HepG2 (cell line): ENCODE measurements at regions not wholly inside any gene's neighbourhood (a gene's known extent, or its start where the extent isn't known, plus 50 kb on each side); places are given as distances from the start of the nearest gene placed in this dataset.

Source experiments
- ATAC-seq: fragments of 200-7000 bp; cut with Tn5 transposase; 3 replicates; pipeline ENCODE4 v1.9.1; 2020; ENCODE audit warnings: mild to moderate bottlenecking, moderate library complexity
- BruUV-seq: library from RNA; stranded (reverse); fragments of 400-500 nt; replicated peaks from 2 replicates; lab custom pipeline; 2021; lab: Mats Ljungman, UMichigan
- CTCF ChIA-PET: fragments of 300-600 bp; formaldehyde crosslinking; extraction: SDS; loops from one replicate; lab custom pipeline; 2021; ENCODE audit warnings: low total read pairs, inconsistent platforms, low intra/inter-chr PET ratio; lab: Yijun Ruan, JAX
- POLR2A ChIA-PET: fragments of 350-600 bp; sonication (Branson Sonifier 250); formaldehyde crosslinking; loops from one replicate; lab custom pipeline; 2020; ENCODE audit warnings: antibody characterized with exemption, inconsistent platforms; lab: Yijun Ruan, JAX
- DNase-seq: peaks from one replicate; pipeline ENCODE4 v3.0.0-alpha.2; 2015; ENCODE audit warnings: low spot score
- FAIRE-seq: peaks from 3 replicates; lab custom pipeline; 2011; peaks lifted over from hg19 to GRCh38; lab: Jason Lieb, UNC
- H2AFZ ChIP-seq: one replicate; pipeline ENCODE4 v1.6.1; 2011; ENCODE audit warnings: low read length, inconsistent platforms
- H3K27ac ChIP-seq: fragments of 300-600 bp; 3 replicates; pipeline ENCODE4 v1.8.0; 2011; ENCODE audit warnings: mixed run types, mild to moderate bottlenecking, mixed read lengths, low read length, inconsistent platforms; ENCODE audit not compliant: insufficient read depth; ENCODE audit errors: extremely low read length
- H3K27me3 ChIP-seq, 2 experiments: fragments of 200-600 bp in 1 of 2; 2 replicates in 1 of 2; 3 replicates in 1 of 2; pipeline versions ENCODE4 v1.6.0 to v1.8.0; 2011; ENCODE audit warnings: low read length in 2 of 2, mild to moderate bottlenecking in 2 of 2, moderate library complexity in 2 of 2, inconsistent platforms in 1 of 2; ENCODE audit not compliant: insufficient read depth in 2 of 2, control insufficient read depth in 1 of 2
- H3K36me3 ChIP-seq, 2 experiments: fragments of 200-600 bp in 1 of 2; replicated peaks in 1 of 2; 2 replicates in 1 of 2; 3 replicates in 1 of 2; pipeline versions ENCODE4 v1.5.1 to v1.8.0; 2011; ENCODE audit warnings: low read length in 2 of 2, inconsistent platforms in 1 of 2; ENCODE audit not compliant: insufficient read depth in 2 of 2, control insufficient read depth in 1 of 2
- H3K4me1 ChIP-seq: 2 replicates; pipeline ENCODE4 v1.5.1; 2012; ENCODE audit warnings: low read length, inconsistent platforms; ENCODE audit not compliant: insufficient read depth
- H3K4me2 ChIP-seq: 2 replicates; pipeline ENCODE4 v1.6.0; 2011; ENCODE audit warnings: low read depth, low read length, inconsistent platforms
- H3K4me3 ChIP-seq, 3 experiments: fragments of 200-600 bp in 1 of 3; sonication (generic), shearing (Covaris generic) in 1 of 3; replicated peaks in 1 of 3; 2 replicates each; pipeline ENCODE4 v1.5.1; 2011 to 2016; ENCODE audit warnings: low read length in 3 of 3, inconsistent platforms in 2 of 3, low read depth in 2 of 3, mild to moderate bottlenecking in 2 of 3, control low read depth in 1 of 3, mixed read lengths in 1 of 3; ENCODE audit not compliant: insufficient read depth in 1 of 3
- H3K79me2 ChIP-seq: one replicate; pipeline ENCODE4 v1.6.1; 2011; ENCODE audit warnings: low read length, inconsistent platforms; ENCODE audit not compliant: insufficient read depth
- H3K9ac ChIP-seq: 2 replicates; pipeline ENCODE4 v1.6.0; 2011; ENCODE audit warnings: mild to moderate bottlenecking, low read depth, low read length, inconsistent platforms; ENCODE audit not compliant: insufficient read depth
- H3K9me3 ChIP-seq: 2 replicates; pipeline ENCODE4 v1.5.1; 2012; ENCODE audit warnings: mild to moderate bottlenecking, low read length
- H4K20me1 ChIP-seq: 2 replicates; pipeline ENCODE4 v1.6.0; 2011; ENCODE audit warnings: inconsistent platforms, mild to moderate bottlenecking, low read length, moderate library complexity; ENCODE audit not compliant: insufficient read depth
- HNRNPH1 ChIP-seq: fragments of 200-400 bp; formaldehyde crosslinking; optimal IDR thresholded peaks from 2 replicates; pipeline ENCODE3; 2017; ENCODE audit warnings: mild to moderate bottlenecking, low read depth, low read length
- MXD4 ChIP-seq: IDR thresholded peaks from 2 replicates; pipeline ENCODE4 v1.6.1; 2016; ENCODE audit warnings: mild to moderate bottlenecking, missing biosample characterization, missing genetic modification reagents
- NCOA2 ChIP-seq: sonication (generic); formaldehyde crosslinking; IDR thresholded peaks from 2 replicates; pipeline ENCODE4 v1.8.0; 2022; ENCODE audit warnings: inconsistent platforms
- SIX1 ChIP-seq: sonication (generic); formaldehyde crosslinking; IDR thresholded peaks from 2 replicates; pipeline ENCODE4 v1.4.0; 2020; ENCODE audit warnings: missing genetic modification reagents, borderline replicate concordance
- ZNF143 ChIP-seq: sonication (generic); formaldehyde crosslinking; IDR thresholded peaks from 2 replicates; pipeline ENCODE4 v1.4.0; 2020; ENCODE audit warnings: missing genetic modification reagents
- ZNF207 ChIP-seq: fragments of 450-650 bp; IDR thresholded peaks from 2 replicates; pipeline ENCODE4 v1.6.1; 2016; ENCODE audit warnings: antibody characterized with exemption, borderline replicate concordance
- ZNF263 ChIP-seq: sonication (generic); formaldehyde crosslinking; IDR thresholded peaks from 2 replicates; pipeline ENCODE4 v1.4.0; 2020; ENCODE audit warnings: missing genetic modification reagents
- WGBS: methylation state at CpG from one replicate; pipeline ENCODE4 v1.1.6; 2017; ENCODE audit warnings: low lambda C conversion rate; 5-methylcytosine and 5-hydroxymethylcytosine counted together
- in situ Hi-C: cut with HindIII; loops from 2 replicates; pipeline ENCODE4 v1.10.0; 2017; ENCODE audit warnings: low pct_unique_long_range_greater_than_20kb; ENCODE audit not compliant: extremely low pct_ligation_motif_present
- intact Hi-C: fragments of 100-400 bp; cut with micrococcal nuclease; formaldehyde crosslinking; loops from one replicate; pipeline ENCODE4 v1.10.0; 2022; ENCODE audit not compliant: unreplicated experiment
- TF ChIP-seq, protein P1 (sequence below): sonication (generic); formaldehyde crosslinking; IDR thresholded peaks from 2 replicates; pipeline ENCODE4 v1.4.0; 2020; ENCODE audit warnings: mild to moderate bottlenecking, missing genetic modification reagents
- TF ChIP-seq, protein P2 (sequence below), 2 experiments: sonication (generic) in 1 of 2; formaldehyde crosslinking in 1 of 2; IDR thresholded peaks; 2 replicates each; pipeline versions ENCODE4 v1.4.0 to v1.6.1; 2016 to 2020; ENCODE audit warnings: borderline replicate concordance in 1 of 2, low read depth in 1 of 2, mild to moderate bottlenecking in 1 of 2, missing genetic modification reagents in 1 of 2

DNA sequence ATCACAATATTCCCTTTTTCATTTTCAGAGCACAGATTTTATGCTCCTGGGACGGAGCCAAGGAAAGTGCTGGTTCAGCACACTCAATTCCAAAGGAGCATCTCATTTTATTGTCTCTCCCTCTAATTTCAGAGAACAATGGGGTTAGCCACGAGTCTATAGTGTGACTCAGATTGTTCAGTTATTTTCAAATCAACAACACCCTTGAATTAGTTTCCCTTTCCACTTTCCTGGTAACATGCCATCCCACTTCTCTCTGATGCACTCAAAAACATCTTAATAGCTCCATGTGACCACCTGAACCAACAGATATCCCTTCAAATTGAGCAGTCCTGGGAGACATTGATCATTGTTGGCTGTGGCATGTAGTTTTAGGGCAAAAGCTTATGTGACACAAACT, 389.7 kb upstream of the MDFIC2 start:
- no peak for ATAC-seq
- Histone ChIP-seq H3K79me2 (no peaks in the 10 kb centered on the region), H3K9ac (no peak overlapping the region), H4K20me1 (no peaks in the 10 kb centered on the region), H3K4me1 (no peaks in the 10 kb centered on the region), H3K9me3 (no peaks in the 10 kb centered on the region), H3K27ac (no peak overlapping the region), H3K4me3 (no peak overlapping the region), H3K27me3 (peaks cover 1 to 10% of the 10 kb centered on the region in 2 experiments; a peak in 2 of 5 replicates), H3K4me2 (no peak overlapping the region), H3K36me3 (no peaks in the 10 kb centered on the region), H2AFZ (no peak overlapping the region)
- in situ Hi-C loops (no loop called here), intact Hi-C loops (no loop called here)
- ChIA-PET CTCF (no interaction called here), POLR2A (no interaction called here)
- FAIRE-seq: no peak
- no peak for TF ChIP-seq MXD4 (CRISPR knock-in tag)
- no peak for TF ChIP-seq HNRNPH1
- no peak for TF ChIP-seq NCOA2 (CRISPR knock-in tag)
- DNase-seq: no peak
- WGBS: 18% methylated on average over 2 of the region's 2 CpGs
- no TSS peak for BruUV-seq

DNA sequence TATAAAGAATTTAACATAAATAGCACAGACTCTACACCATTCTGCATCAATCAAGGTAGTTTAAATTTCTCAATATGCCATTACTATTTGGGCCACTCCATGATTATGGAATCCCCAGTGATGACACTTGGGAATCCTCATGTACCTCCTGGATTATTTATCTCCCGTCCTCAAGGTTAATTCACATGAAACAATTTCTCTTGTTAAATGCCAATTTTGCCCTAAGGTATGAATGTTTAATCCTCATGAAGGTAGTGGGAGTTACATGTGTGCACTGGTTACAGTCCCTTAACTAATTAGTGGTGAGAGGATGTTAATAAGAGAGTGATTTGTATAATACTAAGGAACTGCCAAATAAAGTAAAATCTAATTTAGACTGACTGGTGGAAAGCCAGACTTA, 372.3 kb upstream of the MDFIC2 start:
- ChIA-PET CTCF (no interaction called here), POLR2A (no interaction called here)
- 0% methylated on average over 1 of the region's 1 CpG for WGBS
- in situ Hi-C loops (no loop called here), intact Hi-C loops (no loop called here)
- no peak overlapping the region for H3K27ac ChIP-seq
- H2AFZ ChIP-seq: no peak overlapping the region
- no peak overlapping the region for H3K4me3 ChIP-seq
- no peak for TF ChIP-seq ZNF143 (CRISPR knock-in tag)
- TF ChIP-seq, protein P1, sequence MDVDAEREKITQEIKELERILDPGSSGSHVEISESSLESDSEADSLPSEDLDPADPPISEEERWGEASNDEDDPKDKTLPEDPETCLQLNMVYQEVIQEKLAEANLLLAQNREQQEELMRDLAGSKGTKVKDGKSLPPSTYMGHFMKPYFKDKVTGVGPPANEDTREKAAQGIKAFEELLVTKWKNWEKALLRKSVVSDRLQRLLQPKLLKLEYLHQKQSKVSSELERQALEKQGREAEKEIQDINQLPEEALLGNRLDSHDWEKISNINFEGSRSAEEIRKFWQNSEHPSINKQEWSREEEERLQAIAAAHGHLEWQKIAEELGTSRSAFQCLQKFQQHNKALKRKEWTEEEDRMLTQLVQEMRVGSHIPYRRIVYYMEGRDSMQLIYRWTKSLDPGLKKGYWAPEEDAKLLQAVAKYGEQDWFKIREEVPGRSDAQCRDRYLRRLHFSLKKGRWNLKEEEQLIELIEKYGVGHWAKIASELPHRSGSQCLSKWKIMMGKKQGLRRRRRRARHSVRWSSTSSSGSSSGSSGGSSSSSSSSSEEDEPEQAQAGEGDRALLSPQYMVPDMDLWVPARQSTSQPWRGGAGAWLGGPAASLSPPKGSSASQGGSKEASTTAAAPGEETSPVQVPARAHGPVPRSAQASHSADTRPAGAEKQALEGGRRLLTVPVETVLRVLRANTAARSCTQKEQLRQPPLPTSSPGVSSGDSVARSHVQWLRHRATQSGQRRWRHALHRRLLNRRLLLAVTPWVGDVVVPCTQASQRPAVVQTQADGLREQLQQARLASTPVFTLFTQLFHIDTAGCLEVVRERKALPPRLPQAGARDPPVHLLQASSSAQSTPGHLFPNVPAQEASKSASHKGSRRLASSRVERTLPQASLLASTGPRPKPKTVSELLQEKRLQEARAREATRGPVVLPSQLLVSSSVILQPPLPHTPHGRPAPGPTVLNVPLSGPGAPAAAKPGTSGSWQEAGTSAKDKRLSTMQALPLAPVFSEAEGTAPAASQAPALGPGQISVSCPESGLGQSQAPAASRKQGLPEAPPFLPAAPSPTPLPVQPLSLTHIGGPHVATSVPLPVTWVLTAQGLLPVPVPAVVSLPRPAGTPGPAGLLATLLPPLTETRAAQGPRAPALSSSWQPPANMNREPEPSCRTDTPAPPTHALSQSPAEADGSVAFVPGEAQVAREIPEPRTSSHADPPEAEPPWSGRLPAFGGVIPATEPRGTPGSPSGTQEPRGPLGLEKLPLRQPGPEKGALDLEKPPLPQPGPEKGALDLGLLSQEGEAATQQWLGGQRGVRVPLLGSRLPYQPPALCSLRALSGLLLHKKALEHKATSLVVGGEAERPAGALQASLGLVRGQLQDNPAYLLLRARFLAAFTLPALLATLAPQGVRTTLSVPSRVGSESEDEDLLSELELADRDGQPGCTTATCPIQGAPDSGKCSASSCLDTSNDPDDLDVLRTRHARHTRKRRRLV: no peak
- no peak for TF ChIP-seq SIX1 (CRISPR knock-in tag)
- no peak for TF ChIP-seq ZNF263 (CRISPR knock-in tag)
- TF ChIP-seq ZNF207: no peak
- TF ChIP-seq, protein P2, sequence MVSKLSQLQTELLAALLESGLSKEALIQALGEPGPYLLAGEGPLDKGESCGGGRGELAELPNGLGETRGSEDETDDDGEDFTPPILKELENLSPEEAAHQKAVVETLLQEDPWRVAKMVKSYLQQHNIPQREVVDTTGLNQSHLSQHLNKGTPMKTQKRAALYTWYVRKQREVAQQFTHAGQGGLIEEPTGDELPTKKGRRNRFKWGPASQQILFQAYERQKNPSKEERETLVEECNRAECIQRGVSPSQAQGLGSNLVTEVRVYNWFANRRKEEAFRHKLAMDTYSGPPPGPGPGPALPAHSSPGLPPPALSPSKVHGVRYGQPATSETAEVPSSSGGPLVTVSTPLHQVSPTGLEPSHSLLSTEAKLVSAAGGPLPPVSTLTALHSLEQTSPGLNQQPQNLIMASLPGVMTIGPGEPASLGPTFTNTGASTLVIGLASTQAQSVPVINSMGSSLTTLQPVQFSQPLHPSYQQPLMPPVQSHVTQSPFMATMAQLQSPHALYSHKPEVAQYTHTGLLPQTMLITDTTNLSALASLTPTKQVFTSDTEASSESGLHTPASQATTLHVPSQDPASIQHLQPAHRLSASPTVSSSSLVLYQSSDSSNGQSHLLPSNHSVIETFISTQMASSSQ (IDR thresholded peaks at IDR 0.05; ENCODE audit: low read depth): no peak
- TF ChIP-seq, protein P2 (CRISPR knock-in tag; IDR thresholded peaks at IDR 0.05; ENCODE audit: borderline replicate concordance): no peak
- ATAC-seq: no peak
- H3K36me3 ChIP-seq: no peaks in the 10 kb centered on the region
- H3K4me1 ChIP-seq: no peaks in the 10 kb centered on the region
- H3K4me2 ChIP-seq: no peak overlapping the region
- BruUV-seq: no TSS peak
- H4K20me1 ChIP-seq: no peaks in the 10 kb centered on the region
- no peak for DNase-seq
- no peaks in the 10 kb centered on the region for H3K9me3 ChIP-seq
- FAIRE-seq: no peak
- no peaks in the 10 kb centered on the region for H3K79me2 ChIP-seq
- no peak overlapping the region for H3K9ac ChIP-seq
- no peaks in the 10 kb centered on the region for H3K27me3 ChIP-seq
